GM12873 (cell line): ENCODE measurements at regions not wholly inside any gene's neighbourhood (a gene's known extent, or its start where the extent isn't known, plus 50 kb on each side); places are given as distances from the start of the nearest gene placed in this dataset.

Source experiments
- CTCF ChIP-seq: IDR thresholded peaks from 2 replicates; pipeline ENCODE4 v1.5.1; 2012; ENCODE audit warnings: low read depth, mild to moderate bottlenecking, moderate library complexity, low read length, control low read depth; ENCODE audit not compliant: insufficient read depth; ENCODE audit errors: missing control alignments

- no peak for TF ChIP-seq CTCF
Measured at GRCh38 chr2:21254170-21254965, 130.6 kb downstream of the TDRD15 start.

GRCh38 chr2:21256006-21256405 lies 132.2 kb downstream of the TDRD15 start:
- no peak for TF ChIP-seq CTCF

DNA sequence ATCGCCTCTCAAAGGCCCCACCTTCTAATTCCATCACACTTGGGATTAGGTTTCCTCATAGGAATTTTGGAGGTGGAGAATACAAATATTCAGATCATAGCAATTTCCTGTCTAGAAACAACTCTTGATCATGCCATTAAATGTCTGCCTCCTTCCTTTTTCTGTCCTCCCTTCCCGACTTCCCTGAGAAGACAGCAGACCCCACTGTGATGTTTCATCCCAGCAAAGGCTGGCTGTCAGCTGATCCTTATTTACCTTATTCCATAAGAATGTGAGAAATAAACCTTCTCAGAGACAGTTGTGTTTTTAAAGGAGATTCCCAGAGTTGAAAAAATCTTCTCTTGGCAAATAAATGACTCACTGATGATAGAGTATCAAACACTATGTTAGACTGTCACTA lies 133.9 kb downstream of the TDRD15 start:
- TF ChIP-seq CTCF: no peak

GRCh38 chr2:21258082-21258481 lies 134.3 kb downstream of the TDRD15 start:
- TF ChIP-seq CTCF: no peak

- TF ChIP-seq CTCF: no peak
Measured at GRCh38 chr2:21260311-21260710, 136.5 kb downstream of the TDRD15 start.

- TF ChIP-seq CTCF: no peak
Measured at GRCh38 chr2:21261591-21261990, 137.8 kb downstream of the TDRD15 start.

- TF ChIP-seq CTCF: no peak
Measured at GRCh38 chr2:21262426-21262940, 138.7 kb downstream of the TDRD15 start.
